Natural killer cell (primary cell): ENCODE measurements at regions not wholly inside any gene's neighbourhood (a gene's known extent, or its start where the extent isn't known, plus 50 kb on each side); places are given as distances from the start of the nearest gene placed in this dataset.

Experiments used
- ATAC-seq, 3 donors: fragments of 150-1000 bp in 2 of 3; fragments of 200-7000 bp in 1 of 3; cut with Tn5 transposase; 1 replicate in 1 of 3; 2 replicates in 2 of 3; pipeline ENCODE4 v1.10.0; 2021; ENCODE audit warnings: mild to moderate bottlenecking in 2 of 3, moderate library complexity in 2 of 3
- DNase-seq, 2 donors: peaks; one replicate each; pipeline versions ENCODE4 v3.0.0 to v3.0.0-alpha.2; 2013 to 2021; ENCODE audit warnings: mixed read lengths in 1 of 2
- H3K27ac ChIP-seq: one replicate; pipeline ENCODE4 v1.5.1; 2013; ENCODE audit warnings: mild to moderate bottlenecking, low read length
- H3K27me3 ChIP-seq: one replicate; pipeline ENCODE4 v1.6.1; 2013; ENCODE audit warnings: low read length; ENCODE audit not compliant: control insufficient read depth, insufficient read depth
- H3K36me3 ChIP-seq: one replicate; pipeline ENCODE4 v1.6.1; 2013; ENCODE audit warnings: low read length; ENCODE audit not compliant: control insufficient read depth, insufficient read depth
- H3K4me1 ChIP-seq: one replicate; pipeline ENCODE4 v1.6.1; 2013; ENCODE audit warnings: low read length; ENCODE audit not compliant: control insufficient read depth, insufficient read depth
- H3K4me3 ChIP-seq: one replicate; pipeline ENCODE4 v1.5.1; 2013; ENCODE audit warnings: low read length
- H3K9me3 ChIP-seq: one replicate; pipeline ENCODE4 v1.6.1; 2013; ENCODE audit warnings: low read length; ENCODE audit not compliant: control insufficient read depth, insufficient read depth
- H3K27ac Mint-ChIP-seq, 2 donors: one replicate each; pipeline ENCODE4 v1.8.0; 2022; ENCODE audit warnings: mild to moderate bottlenecking in 2 of 2, mixed read lengths in 2 of 2, moderate library complexity in 1 of 2
- H3K27me3 Mint-ChIP-seq, 2 donors: one replicate each; pipeline ENCODE4 v1.8.0; 2022; ENCODE audit warnings: low read depth in 2 of 2, mixed read lengths in 2 of 2
- H3K36me3 Mint-ChIP-seq: one replicate; pipeline ENCODE4 v1.8.0; 2022; ENCODE audit warnings: mixed read lengths
- H3K4me1 Mint-ChIP-seq, 2 donors: one replicate each; pipeline ENCODE4 v1.8.0; 2022; ENCODE audit warnings: mixed read lengths in 2 of 2
- H3K4me3 Mint-ChIP-seq: one replicate; pipeline ENCODE4 v1.8.0; 2022; ENCODE audit warnings: mild to moderate bottlenecking, moderate library complexity, mixed read lengths
- H3K9me3 Mint-ChIP-seq, 2 donors: one replicate each; pipeline ENCODE4 v1.8.0; 2022; ENCODE audit warnings: mixed read lengths in 2 of 2
- WGBS: methylation state at CpG from one replicate; pipeline ENCODE4 v1.1.7; 2013; ENCODE audit warnings: missing lambda C conversion rate; ENCODE audit not compliant: insufficient coverage; 5-methylcytosine and 5-hydroxymethylcytosine counted together
- intact Hi-C: fragments of 100-400 bp; cut with micrococcal nuclease; formaldehyde crosslinking; loops from one replicate; pipeline ENCODE4 v1.14.2; 2022
- TF ChIP-seq, protein P1 (sequence below): fragments of 200-600 bp; IDR thresholded peaks from one replicate; pipeline ENCODE4 v1.8.0; 2022; ENCODE audit warnings: antibody characterized with exemption

DNA sequence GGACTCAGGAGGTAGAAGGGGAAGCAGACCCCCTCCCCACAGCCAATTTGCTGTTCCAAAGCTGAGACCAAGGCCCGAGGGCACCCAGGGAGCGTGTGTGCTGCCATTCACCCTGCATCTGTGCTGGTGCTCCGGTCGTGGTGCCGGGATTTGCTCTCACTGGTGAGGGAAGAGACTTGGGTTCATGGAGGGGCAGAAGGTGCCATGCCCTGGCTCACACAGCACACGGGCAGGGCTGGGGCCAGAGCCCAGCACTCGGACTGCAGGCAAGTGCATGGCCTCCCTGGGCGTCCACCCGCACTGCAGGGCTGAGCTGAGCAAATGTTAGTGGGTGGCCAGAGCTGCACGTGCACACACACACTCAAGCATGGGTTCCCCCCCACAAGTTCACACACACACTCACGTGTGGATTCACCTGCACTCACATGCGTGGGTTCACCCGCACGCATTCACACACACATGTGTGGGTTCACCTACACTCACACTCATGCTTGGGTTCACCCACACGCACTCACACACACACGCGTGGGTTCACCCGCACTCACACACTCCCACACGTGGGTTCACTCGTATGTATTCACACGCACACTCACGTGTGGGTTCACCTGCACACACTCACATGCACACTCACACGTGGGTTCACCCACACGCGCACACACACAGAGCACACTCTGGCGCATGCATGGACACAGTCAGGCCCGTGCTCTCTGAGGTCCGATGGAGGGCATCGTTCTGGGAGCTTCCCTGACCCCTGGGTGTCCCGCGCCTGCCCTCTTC is 57.0 kb upstream of the CBFA2T3 start:
- no peak for ATAC-seq
- Mint-ChIP-seq H3K4me3 (no peak overlapping the region), H3K9me3 (no peaks in the 10 kb centered on the region), H3K27ac (no peak overlapping the region), H3K27me3 (peaks cover 12 to 24% of the 10 kb centered on the region in 2 donors), H3K36me3 (no peaks in the 10 kb centered on the region), H3K4me1 (peaks cover 11% of the 10 kb centered on the region in 2 donors)
- TF ChIP-seq, protein P1, sequence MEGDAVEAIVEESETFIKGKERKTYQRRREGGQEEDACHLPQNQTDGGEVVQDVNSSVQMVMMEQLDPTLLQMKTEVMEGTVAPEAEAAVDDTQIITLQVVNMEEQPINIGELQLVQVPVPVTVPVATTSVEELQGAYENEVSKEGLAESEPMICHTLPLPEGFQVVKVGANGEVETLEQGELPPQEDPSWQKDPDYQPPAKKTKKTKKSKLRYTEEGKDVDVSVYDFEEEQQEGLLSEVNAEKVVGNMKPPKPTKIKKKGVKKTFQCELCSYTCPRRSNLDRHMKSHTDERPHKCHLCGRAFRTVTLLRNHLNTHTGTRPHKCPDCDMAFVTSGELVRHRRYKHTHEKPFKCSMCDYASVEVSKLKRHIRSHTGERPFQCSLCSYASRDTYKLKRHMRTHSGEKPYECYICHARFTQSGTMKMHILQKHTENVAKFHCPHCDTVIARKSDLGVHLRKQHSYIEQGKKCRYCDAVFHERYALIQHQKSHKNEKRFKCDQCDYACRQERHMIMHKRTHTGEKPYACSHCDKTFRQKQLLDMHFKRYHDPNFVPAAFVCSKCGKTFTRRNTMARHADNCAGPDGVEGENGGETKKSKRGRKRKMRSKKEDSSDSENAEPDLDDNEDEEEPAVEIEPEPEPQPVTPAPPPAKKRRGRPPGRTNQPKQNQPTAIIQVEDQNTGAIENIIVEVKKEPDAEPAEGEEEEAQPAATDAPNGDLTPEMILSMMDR, result no peak
- Histone ChIP-seq H3K27me3 (peaks cover 2% of the 10 kb centered on the region), H3K4me1 (peaks cover 18% of the 10 kb centered on the region), H3K27ac (no peak overlapping the region), H3K9me3 (no peaks in the 10 kb centered on the region), H3K36me3 (no peaks in the 10 kb centered on the region), H3K4me3 (no peak overlapping the region)
- intact Hi-C loops, result no loop called here
- DNase-seq, result no peak
- WGBS, result 95% methylated on average over 31 of the region's 31 CpGs

DNA sequence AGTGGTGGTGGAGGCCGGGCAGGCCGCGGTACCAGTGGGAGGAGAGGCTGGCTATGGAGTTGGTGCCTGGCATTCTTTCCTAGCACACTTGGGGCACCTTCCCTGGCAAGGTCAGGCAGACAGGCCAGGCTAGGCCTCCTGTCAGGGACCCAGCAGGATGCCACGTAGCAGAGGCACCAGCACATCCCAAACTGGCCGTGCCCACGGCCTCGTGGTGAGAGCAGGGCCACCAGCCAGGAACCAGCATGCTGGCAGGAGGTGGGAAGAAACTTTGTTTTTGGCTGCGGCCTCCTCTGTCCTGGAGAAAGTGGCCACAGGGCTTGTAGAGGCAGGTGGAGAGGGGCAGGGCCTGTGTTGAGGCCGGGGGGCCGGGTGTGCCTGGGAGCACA is 57.6 kb upstream of the CBFA2T3 start:
- no peaks in the 10 kb centered on the region for H3K9me3 Mint-ChIP-seq
- no peak for DNase-seq
- H3K4me1 Mint-ChIP-seq, result peaks cover 11% of the 10 kb centered on the region in 2 donors
- 89% methylated on average over 9 of the region's 10 CpGs for WGBS
- no peaks in the 10 kb centered on the region for H3K36me3 Mint-ChIP-seq
- Histone ChIP-seq H3K4me3 (no peak overlapping the region), H3K36me3 (no peaks in the 10 kb centered on the region), H3K27me3 (peaks cover 2% of the 10 kb centered on the region), H3K9me3 (no peaks in the 10 kb centered on the region), H3K4me1 (peaks cover 18% of the 10 kb centered on the region), H3K27ac (no peak overlapping the region)
- peaks cover 12 to 24% of the 10 kb centered on the region in 2 donors for H3K27me3 Mint-ChIP-seq
- TF ChIP-seq, protein P1, result no peak
- intact Hi-C loops, result no loop called here
- H3K4me3 Mint-ChIP-seq, result no peak overlapping the region
- ATAC-seq, result no peak
- no peak overlapping the region for H3K27ac Mint-ChIP-seq

DNA sequence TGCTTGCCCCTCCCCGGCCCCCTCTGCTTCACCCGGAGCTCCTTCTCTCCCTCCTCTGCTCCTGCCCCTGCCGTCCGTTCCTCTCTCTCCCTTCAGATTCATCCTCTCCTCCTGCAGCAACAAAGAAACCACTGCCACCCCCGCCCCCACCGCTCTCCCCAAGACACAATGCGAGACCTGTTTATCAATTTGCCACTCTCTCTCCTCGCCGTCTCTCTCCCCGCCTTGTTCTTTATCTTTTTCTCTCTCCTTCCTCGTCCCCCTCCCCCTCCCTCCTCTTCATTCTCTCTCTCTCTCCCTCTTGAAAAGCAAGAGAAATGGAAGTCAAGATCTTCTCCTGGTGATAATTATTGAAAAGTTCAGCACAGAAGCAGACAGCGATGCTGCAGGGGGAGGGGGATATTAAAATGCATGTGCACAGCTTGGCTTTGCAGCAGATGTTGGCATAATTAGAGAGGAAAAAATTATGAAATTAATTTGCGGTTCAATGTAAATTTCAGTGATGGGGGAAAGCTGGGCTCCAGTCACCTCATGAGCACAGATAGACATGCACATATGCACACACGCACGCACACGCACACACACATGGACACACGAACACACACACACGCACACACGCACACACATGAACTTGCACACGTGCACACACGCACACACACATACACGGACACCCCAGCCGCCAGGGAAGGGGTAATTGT is 58.1 kb upstream of the CBFA2T3 start:
- no peak overlapping the region for H3K27ac Mint-ChIP-seq
- peaks cover 12 to 24% of the 10 kb centered on the region in 2 donors for H3K27me3 Mint-ChIP-seq

More for the DNA sequence above, 58.1 kb upstream of the CBFA2T3 start:
- intact Hi-C loops, result no loop called here
- H3K4me1 ChIP-seq, result peaks cover 18% of the 10 kb centered on the region
- H3K27me3 ChIP-seq, result peaks cover 2% of the 10 kb centered on the region
- no peak overlapping the region for H3K4me3 Mint-ChIP-seq
- no peaks in the 10 kb centered on the region for H3K36me3 ChIP-seq
- H3K27ac ChIP-seq, result no peak overlapping the region
- WGBS, result 85% methylated on average over 23 of the region's 23 CpGs
- TF ChIP-seq, protein P1, result no peak
- H3K9me3 Mint-ChIP-seq, result no peaks in the 10 kb centered on the region
- H3K4me3 ChIP-seq, result no peak overlapping the region
- DNase-seq, result peak in 1 of 2 donors; percentile 24
- no peaks in the 10 kb centered on the region for H3K36me3 Mint-ChIP-seq
- H3K9me3 ChIP-seq, result no peaks in the 10 kb centered on the region
- peaks cover 11% of the 10 kb centered on the region in 2 donors for H3K4me1 Mint-ChIP-seq
- no peak for ATAC-seq
